SK-MEL-5 (cell line): ENCODE measurements at regions not wholly inside any gene's neighbourhood (a gene's known extent, or its start where the extent isn't known, plus 50 kb on each side); places are given as distances from the start of the nearest gene placed in this dataset.
A peak's percentile ranks its signal among the peaks of the same experiment; 100 is the strongest.

Experiments
- DNase-seq: peaks from one replicate; pipeline ENCODE4 v3.0.0-alpha.2; 2016; ENCODE audit warnings: low read depth, low spot score
- in situ Hi-C: cut with HindIII; loops from 2 replicates; pipeline ENCODE4 v1.10.0; 2016; ENCODE audit warnings: low sequenced_read_pairs, high pct_unique_total_duplicates, low pct_unique_long_range_greater_than_20kb

GRCh38 chr2:180159921-180160320 is 152.8 kb upstream of the CWC22 start:
- in situ Hi-C loops, result no loop called here
- DNase-seq, result no peak

GRCh38 chr2:180158961-180159360 is 151.9 kb upstream of the CWC22 start:
- no peak for DNase-seq
- in situ Hi-C loops, result no loop called here

DNA sequence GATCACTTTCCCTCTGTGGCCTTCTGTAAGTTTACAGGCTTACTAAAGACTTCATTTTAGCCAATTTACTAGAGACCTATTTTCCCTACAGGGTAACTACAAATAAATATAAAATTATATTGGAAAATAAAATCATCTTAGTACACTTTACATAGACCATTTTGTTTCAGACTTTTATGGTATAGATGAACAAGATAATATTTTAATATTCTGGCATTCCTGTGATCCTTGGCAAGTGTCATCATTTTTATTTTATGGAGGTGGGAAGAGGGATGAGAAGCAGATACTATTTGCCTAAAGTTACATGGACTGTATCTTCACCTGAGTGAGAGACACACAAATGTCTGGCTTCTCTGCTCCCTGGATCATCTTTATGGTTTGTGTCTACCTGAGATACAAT is 149.6 kb upstream of the CWC22 start:
- no peak for DNase-seq
- in situ Hi-C loops, result no loop called here

DNA sequence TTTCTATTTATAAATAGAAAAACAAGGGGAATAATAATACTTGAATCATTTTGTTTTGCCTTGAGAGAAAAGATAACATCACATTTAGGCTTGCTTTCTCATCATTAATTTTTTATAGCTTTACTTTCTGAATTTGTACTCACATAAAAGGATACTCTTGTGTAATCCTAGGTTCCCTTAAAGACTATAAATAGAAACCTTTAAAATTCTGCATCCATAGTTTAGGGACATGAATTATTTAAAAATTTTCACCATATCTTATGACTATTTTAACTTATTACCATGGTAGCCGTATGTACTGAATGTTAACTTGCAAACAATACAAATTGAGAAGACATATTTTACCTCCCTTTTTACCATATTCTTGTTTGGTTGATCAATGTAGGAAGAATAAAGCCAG is 143.5 kb upstream of the CWC22 start:
- in situ Hi-C loops, result no loop called here
- DNase-seq, result no peak

GRCh38 chr2:180146541-180146940 is 139.4 kb upstream of the CWC22 start:
- no peak for DNase-seq
- in situ Hi-C loops, result no loop called here

GRCh38 chr2:180146114-180146513 is 139.0 kb upstream of the CWC22 start:
- in situ Hi-C loops, result no loop called here

DNA sequence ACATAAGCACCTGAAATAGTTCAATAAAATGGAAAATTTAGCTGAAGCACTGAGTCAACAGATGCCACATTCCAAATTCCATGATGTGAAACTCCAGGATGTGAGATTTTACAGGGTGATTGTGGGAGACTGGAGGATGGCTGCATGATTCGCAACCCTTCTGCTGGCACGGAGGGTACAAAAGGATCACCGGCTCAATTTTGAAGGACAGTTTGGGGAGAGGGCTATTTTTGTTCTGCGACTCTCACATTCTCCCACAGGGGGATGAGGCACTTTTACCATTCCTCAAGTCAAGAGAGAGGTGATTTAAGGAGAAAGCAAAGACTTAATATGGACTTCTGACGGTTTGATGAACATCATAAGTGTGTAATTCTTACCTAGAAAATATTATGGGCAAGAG is 138.1 kb upstream of the CWC22 start:
- in situ Hi-C loops, result no loop called here
- no peak for DNase-seq

More at GRCh38 chr2:180146114-180146513, 139.0 kb upstream of the CWC22 start:
- DNase-seq, result no peak

DNA sequence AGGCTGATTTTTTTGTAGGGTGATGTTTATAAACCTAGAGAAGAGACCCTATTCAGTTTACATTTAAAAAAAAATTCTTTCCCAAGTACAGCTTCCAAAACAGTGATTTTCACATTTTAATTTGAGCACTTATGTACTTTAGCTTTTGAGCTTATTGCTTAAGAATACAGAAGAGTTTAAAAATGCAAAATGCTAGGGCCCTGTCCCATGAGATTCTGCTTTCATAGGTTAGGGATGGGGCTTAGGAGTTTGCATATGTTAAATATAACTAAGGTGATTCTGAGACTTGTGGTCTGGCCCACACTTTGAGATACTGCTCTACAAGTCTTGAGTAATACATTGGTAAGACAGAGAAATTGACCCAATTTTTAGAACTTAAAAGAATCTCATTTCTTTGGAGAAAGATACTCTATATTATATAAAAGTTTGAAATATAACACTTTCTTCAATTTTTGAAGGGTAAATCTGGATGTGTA is 137.3 kb upstream of the CWC22 start:
- DNase-seq, result no peak
- in situ Hi-C loops, result no loop called here

DNA sequence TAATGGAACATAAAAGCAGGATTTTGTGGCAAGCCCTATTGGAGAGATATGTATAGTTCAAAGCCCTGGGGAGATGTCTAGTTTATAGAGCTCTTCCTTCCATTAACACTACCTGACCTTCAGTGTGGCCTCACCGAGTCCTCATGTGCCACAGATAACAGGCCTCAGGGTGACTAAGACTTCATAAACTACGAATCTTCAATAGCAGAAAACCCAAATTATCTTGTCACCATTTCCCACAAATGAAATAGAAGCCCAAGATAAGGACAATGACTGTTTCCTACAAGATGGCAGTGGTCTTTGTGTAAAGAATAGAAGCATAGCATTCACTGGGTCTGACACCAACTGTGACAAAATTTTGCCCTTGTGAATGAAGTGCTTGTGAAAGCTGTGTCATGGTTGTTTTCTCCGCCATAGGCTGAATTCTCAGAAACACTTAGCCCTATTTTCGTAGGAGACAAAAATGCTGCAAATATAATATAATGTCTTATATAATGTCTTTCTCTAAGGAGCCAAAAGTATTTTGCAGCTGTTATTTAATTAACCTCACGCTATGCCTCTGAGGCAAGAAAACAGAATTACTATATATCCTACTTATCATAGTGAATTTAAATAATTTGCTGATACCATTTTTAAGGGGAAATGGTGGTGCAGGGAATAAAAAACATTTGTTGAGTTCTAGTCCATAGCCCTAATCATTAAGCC is 136.7 kb upstream of the CWC22 start:
- no peak for DNase-seq
- in situ Hi-C loops, result no loop called here

DNA sequence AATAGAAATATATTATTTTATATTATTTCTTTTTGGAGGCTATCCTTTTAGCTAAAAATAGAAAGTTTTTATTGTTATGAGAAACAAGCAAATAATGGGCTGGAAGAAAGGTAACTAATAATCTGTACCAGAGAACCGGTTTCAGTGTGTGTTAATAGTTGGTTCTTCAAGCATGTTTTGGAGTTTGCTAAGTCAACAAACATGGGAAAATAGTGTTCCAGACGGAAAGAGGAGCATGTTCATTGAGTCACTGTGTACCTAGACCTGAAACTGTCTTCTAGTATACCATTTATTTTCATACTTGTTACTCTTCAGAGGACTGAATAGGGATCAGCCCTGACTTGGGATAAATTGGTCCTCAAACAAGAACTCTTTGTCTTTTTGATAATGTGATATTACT is 134.5 kb upstream of the CWC22 start:
- in situ Hi-C loops, result no loop called here
- DNase-seq, result no peak

GRCh38 chr2:180133736-180134135 is 126.6 kb upstream of the CWC22 start:
- in situ Hi-C loops, result no loop called here
- no peak for DNase-seq

DNA sequence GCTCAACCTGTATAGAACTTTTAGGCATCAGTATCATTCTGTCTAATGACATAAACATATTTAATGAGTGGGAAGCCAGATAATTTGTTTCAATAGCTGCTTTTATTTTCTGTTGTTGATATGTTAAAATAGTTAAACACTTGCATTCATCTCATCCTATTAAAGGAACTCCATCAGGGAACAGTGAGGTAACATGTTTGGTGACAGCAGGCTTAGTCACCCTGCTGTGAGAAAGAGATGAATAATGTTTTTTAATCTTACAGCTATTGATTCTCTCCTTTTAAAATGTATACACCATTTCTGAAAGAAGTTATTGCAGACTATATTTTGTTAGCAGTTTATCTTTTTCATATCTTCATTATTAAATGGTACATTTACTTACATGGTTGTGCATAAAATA is 123.3 kb upstream of the CWC22 start:
- DNase-seq, result no peak
- in situ Hi-C loops, result no loop called here

DNA sequence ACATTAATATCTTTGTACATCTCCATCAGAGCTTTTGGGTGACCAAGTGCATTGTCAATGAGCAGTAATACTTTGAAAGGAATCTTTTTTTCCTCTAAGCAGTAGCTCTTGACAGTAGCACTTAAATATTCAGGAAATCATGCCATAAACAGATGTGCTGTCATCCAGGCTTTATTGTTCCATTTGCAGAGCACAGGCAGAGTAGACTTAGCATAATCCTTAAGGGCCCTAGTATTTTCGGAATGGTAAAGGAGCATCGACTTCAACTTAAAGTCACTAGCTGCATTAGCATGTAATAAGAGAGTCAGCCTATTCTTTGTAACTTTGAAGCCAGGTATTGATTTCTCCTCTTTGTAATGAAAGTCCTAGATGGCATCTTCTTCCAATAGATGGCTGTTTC is 121.8 kb upstream of the CWC22 start:
- in situ Hi-C loops, result no loop called here
- DNase-seq, result no peak

- peak; percentile 84 for DNase-seq
- in situ Hi-C loops, result no loop called here
These were observed 118.3 kb upstream of the CWC22 start for GRCh38 chr2:180125245-180125962.

DNA sequence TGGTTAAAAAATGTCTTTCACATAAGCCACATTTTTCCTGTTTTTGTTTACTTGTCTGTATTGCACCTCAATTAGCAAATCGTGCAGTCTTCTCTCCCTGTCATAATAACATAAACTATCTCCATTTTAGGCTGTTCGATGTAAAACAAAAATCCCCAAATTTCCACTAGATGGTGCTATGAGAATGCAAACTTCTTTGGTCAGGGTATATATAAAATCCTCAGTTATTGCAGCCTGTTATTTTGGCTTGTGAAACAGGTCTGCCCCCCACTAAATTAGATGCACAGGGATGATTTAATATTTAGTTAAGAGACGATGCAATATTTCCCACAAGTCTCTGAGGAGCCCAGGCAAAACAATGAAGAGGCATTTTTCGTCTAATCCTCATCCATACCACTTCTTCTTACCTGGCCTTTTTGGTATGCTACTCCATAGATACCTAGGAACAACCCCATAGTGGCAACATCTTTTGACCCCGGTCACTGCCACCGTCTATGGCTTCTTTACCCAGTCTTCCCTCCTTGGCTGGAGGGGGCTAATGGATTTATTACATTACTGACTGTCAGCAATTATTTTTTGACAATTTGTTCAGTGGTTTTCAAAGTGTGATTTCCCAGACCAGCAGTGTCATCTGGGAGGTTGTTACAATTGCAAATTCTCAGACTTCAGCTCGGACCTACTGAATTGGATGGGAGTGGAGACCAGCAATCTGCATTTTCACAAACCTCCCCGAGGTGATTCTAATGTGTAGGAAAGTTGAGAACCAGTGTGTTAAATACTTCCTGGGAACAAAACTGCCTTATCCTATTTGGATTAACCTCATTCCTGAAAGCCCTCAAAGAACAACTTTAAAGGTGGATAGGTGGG is 117.4 kb upstream of the CWC22 start:
- peak; percentile 77 for DNase-seq
- in situ Hi-C loops, result no loop called here

- DNase-seq, result no peak
- in situ Hi-C loops, result no loop called here
These were observed 115.8 kb upstream of the CWC22 start for GRCh38 chr2:180122874-180123273.

DNA sequence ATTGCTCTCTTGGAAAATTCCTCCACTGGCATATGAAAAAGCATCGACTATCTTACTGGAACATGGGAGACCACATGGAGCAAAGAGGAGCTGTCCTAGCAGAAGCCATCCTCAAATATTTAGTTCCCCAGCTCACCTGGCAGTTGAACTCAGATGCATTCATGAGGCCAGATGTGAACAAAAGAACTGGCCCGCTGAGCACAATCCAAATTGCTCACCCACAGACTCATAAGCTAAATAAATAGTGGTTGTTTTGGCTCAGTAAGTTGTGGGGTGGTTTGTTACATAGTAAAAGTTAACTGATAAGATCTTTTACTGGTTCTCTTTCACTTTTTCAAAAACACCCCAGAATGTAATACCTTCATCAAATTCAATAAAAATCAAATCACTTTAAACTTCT is 108.6 kb upstream of the CWC22 start:
- in situ Hi-C loops, result no loop called here
- no peak for DNase-seq

DNA sequence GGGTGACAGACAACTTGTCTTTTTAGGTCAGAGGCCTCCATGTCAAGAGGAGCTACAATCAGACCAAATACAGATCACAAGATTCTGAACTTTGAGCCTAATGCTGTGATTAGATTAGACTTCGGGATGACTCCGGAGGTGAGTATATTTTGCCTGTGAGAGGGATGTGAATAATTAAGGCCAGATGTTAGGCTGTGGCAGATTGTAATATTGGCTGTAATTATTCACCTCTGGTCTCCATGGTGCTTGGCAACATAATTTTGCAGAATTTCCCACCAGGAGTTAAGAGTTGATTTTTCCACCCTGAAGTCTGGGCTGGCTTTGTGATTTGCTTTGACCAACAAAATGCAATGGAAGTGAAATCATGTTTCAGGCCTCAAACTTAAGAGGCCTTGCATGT is 108.2 kb upstream of the CWC22 start:
- in situ Hi-C loops, result no loop called here
- no peak for DNase-seq
